ENCODE measurements at regions not wholly inside any gene's neighbourhood (a gene's known extent, or its start where the extent isn't known, plus 50 kb on each side); places are given as distances from the start of the nearest gene placed in this dataset.

DNA sequence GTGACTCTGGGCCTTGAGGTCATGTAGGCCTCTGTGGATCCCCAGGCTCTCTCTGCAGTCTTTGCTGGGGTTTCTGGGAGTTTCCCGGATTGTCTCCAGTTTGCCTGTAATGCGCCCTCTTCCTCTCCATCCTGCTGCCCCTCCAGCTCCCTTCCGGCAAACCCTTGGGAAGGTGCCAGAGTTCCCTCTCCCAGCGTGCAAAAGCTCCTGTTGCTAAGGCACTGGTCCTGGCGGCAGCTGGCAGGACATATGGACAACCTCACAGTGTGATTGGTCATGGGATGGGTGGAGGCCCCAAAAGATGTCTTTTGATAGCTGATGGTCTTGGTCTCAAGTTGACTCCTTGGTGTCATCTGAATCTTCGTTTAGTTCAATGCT is 320.1 kb downstream of the CYP26B1 start (continued):
- TF ChIP-seq, protein P1, sequence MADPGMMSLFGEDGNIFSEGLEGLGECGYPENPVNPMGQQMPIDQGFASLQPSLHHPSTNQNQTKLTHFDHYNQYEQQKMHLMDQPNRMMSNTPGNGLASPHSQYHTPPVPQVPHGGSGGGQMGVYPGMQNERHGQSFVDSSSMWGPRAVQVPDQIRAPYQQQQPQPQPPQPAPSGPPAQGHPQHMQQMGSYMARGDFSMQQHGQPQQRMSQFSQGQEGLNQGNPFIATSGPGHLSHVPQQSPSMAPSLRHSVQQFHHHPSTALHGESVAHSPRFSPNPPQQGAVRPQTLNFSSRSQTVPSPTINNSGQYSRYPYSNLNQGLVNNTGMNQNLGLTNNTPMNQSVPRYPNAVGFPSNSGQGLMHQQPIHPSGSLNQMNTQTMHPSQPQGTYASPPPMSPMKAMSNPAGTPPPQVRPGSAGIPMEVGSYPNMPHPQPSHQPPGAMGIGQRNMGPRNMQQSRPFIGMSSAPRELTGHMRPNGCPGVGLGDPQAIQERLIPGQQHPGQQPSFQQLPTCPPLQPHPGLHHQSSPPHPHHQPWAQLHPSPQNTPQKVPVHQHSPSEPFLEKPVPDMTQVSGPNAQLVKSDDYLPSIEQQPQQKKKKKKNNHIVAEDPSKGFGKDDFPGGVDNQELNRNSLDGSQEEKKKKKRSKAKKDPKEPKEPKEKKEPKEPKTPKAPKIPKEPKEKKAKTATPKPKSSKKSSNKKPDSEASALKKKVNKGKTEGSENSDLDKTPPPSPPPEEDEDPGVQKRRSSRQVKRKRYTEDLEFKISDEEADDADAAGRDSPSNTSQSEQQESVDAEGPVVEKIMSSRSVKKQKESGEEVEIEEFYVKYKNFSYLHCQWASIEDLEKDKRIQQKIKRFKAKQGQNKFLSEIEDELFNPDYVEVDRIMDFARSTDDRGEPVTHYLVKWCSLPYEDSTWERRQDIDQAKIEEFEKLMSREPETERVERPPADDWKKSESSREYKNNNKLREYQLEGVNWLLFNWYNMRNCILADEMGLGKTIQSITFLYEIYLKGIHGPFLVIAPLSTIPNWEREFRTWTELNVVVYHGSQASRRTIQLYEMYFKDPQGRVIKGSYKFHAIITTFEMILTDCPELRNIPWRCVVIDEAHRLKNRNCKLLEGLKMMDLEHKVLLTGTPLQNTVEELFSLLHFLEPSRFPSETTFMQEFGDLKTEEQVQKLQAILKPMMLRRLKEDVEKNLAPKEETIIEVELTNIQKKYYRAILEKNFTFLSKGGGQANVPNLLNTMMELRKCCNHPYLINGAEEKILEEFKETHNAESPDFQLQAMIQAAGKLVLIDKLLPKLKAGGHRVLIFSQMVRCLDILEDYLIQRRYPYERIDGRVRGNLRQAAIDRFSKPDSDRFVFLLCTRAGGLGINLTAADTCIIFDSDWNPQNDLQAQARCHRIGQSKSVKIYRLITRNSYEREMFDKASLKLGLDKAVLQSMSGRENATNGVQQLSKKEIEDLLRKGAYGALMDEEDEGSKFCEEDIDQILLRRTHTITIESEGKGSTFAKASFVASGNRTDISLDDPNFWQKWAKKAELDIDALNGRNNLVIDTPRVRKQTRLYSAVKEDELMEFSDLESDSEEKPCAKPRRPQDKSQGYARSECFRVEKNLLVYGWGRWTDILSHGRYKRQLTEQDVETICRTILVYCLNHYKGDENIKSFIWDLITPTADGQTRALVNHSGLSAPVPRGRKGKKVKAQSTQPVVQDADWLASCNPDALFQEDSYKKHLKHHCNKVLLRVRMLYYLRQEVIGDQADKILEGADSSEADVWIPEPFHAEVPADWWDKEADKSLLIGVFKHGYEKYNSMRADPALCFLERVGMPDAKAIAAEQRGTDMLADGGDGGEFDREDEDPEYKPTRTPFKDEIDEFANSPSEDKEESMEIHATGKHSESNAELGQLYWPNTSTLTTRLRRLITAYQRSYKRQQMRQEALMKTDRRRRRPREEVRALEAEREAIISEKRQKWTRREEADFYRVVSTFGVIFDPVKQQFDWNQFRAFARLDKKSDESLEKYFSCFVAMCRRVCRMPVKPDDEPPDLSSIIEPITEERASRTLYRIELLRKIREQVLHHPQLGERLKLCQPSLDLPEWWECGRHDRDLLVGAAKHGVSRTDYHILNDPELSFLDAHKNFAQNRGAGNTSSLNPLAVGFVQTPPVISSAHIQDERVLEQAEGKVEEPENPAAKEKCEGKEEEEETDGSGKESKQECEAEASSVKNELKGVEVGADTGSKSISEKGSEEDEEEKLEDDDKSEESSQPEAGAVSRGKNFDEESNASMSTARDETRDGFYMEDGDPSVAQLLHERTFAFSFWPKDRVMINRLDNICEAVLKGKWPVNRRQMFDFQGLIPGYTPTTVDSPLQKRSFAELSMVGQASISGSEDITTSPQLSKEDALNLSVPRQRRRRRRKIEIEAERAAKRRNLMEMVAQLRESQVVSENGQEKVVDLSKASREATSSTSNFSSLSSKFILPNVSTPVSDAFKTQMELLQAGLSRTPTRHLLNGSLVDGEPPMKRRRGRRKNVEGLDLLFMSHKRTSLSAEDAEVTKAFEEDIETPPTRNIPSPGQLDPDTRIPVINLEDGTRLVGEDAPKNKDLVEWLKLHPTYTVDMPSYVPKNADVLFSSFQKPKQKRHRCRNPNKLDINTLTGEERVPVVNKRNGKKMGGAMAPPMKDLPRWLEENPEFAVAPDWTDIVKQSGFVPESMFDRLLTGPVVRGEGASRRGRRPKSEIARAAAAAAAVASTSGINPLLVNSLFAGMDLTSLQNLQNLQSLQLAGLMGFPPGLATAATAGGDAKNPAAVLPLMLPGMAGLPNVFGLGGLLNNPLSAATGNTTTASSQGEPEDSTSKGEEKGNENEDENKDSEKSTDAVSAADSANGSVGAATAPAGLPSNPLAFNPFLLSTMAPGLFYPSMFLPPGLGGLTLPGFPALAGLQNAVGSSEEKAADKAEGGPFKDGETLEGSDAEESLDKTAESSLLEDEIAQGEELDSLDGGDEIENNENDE (IDR thresholded peaks at IDR 0.05; ENCODE audit: insufficient replicate concordance, low read length) = no peak
- TF ChIP-seq POU5F1 (IDR thresholded peaks at IDR 0.05; ENCODE audit: low read depth, low read length) = no peak
- no peak for TF ChIP-seq YY1 (IDR thresholded peaks at IDR 0.05; ENCODE audit: low read depth, low read length)
- TF ChIP-seq GABPA (IDR thresholded peaks at IDR 0.05; ENCODE audit: borderline replicate concordance, insufficient read depth, low read length) = no peak
- TF ChIP-seq, protein P2, sequence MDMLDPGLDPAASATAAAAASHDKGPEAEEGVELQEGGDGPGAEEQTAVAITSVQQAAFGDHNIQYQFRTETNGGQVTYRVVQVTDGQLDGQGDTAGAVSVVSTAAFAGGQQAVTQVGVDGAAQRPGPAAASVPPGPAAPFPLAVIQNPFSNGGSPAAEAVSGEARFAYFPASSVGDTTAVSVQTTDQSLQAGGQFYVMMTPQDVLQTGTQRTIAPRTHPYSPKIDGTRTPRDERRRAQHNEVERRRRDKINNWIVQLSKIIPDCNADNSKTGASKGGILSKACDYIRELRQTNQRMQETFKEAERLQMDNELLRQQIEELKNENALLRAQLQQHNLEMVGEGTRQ (IDR thresholded peaks at IDR 0.05; ENCODE audit: low read length) = no peak
